ENCODE measurements at regions not wholly inside any gene's neighbourhood (a gene's known extent, or its start where the extent isn't known, plus 50 kb on each side); places are given as distances from the start of the nearest gene placed in this dataset.
"Not testable (repeated sequence)": the region's sequence is repeated elsewhere in the genome, so short reads cannot be mapped to it uniquely, and the experiment has no call there.

DNA sequence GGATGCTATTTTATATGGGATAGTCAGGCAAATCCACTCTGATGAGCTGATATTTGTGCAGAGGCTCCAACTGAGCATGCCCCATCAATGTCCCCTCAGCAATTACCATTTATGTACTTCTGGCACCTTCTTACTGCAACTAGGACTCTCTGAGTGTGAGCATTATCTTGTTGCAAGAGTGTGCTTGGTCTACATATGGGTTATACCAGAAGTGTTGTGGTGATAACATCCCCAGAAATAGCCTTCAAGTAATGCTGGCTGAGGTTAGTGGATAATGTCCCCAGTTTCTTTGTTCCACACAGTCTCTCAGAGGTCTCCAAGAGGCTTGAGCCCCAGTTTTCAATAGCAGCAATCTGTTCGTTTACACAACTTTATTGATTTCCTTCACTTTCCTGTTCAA, 408.6 kb downstream of the JRKL start:
- POLR2A ChIA-PET = no interaction called here

DNA sequence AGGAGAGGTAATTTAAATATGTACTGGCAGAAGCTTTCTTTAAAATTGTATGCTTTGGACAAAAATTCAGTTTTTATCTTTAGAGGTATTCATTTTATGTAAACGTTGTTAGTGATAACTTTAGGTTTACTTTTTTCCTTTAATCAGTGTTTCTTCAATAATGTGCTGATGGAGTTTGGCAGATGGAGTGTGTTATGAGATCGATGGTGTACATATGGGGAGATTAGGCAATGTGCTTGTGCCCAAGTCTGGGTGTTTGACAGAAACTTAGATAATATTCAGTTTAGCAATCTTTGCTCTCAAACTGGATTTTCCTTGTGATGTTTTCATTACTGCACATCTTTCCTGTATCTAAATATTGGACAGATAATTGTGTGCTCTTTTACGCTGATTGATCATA, 425.4 kb downstream of the JRKL start:
- H3K27ac Mint-ChIP-seq = no peak overlapping the region
- POLR2A ChIA-PET = no interaction called here
- H3K27me3 Mint-ChIP-seq = no peaks in the 10 kb centered on the region
- CTCF ChIA-PET = no interaction called here
- no peak for DNase-seq
- H3K9me3 Mint-ChIP-seq = peaks cover 8% of the 10 kb centered on the region
- no peak overlapping the region for H3K4me3 Mint-ChIP-seq
- no peaks in the 10 kb centered on the region for H3K4me1 Mint-ChIP-seq
- H3K36me3 Mint-ChIP-seq (ENCODE audit: low read depth) = no peaks in the 10 kb centered on the region

More for the DNA sequence above, 408.6 kb downstream of the JRKL start:
- Mint-ChIP-seq H3K36me3 (ENCODE audit: low read depth) (no peaks in the 10 kb centered on the region), H3K4me1 (no peaks in the 10 kb centered on the region), H3K9me3 (no peaks in the 10 kb centered on the region), H3K4me3 (no peak overlapping the region), H3K27me3 (no peaks in the 10 kb centered on the region), H3K27ac (no peak overlapping the region)
- no peak for DNase-seq
- CTCF ChIA-PET = no interaction called here

- Mint-ChIP-seq H3K4me1 (no peaks in the 10 kb centered on the region), H3K4me3 (no peak overlapping the region), H3K27me3 (no peaks in the 10 kb centered on the region), H3K36me3 (ENCODE audit: low read depth) (no peaks in the 10 kb centered on the region), H3K27ac (no peak overlapping the region), H3K9me3 (peaks cover 2% of the 10 kb centered on the region)
- no peak for DNase-seq
- POLR2A ChIA-PET = no interaction called here
- CTCF ChIA-PET = interaction anchor here (0.6 kb wide), 1 partner anchor 349 kb away, joined by 4 read pairs; no protein-coding TSS in a partner anchor
Measured at GRCh38 chr11:96817482-96818399, 427.9 kb downstream of the JRKL start.

DNA sequence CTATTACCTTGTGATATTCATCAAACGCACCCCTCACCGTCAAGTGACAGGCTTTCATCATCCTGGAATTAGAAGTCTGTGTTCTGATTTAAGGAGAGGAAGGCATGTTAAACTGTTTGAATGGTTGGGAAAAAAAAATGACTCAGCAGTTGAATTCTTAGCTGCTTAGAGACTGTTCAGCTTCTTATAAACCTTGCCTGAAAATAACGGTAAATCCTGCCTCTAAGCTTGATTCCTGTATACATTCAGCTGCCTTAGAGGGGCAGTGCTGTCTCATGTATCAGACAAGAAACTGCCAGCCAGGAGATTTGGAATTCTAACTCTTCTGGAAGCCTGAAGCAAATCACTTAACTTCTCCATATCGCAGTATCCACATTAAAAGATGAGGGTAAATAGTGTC, 437.4 kb downstream of the JRKL start:
- Mint-ChIP-seq H3K4me3 (no peak overlapping the region), H3K27ac (no peak overlapping the region), H3K4me1 (no peaks in the 10 kb centered on the region), H3K27me3 (no peaks in the 10 kb centered on the region), H3K9me3 (no peaks in the 10 kb centered on the region), H3K36me3 (ENCODE audit: low read depth) (no peaks in the 10 kb centered on the region)
- POLR2A ChIA-PET = no interaction called here
- CTCF ChIA-PET = no interaction called here
- DNase-seq = no peak

GRCh38 chr11:96841792-96842191, 452.0 kb downstream of the JRKL start:
- Mint-ChIP-seq H3K27ac (no peak overlapping the region), H3K4me1 (no peaks in the 10 kb centered on the region), H3K36me3 (ENCODE audit: low read depth) (no peaks in the 10 kb centered on the region), H3K27me3 (no peaks in the 10 kb centered on the region), H3K9me3 (peaks cover 2% of the 10 kb centered on the region), H3K4me3 (no peak overlapping the region)
- POLR2A ChIA-PET = no interaction called here
- CTCF ChIA-PET = no interaction called here
- no peak for DNase-seq

DNA sequence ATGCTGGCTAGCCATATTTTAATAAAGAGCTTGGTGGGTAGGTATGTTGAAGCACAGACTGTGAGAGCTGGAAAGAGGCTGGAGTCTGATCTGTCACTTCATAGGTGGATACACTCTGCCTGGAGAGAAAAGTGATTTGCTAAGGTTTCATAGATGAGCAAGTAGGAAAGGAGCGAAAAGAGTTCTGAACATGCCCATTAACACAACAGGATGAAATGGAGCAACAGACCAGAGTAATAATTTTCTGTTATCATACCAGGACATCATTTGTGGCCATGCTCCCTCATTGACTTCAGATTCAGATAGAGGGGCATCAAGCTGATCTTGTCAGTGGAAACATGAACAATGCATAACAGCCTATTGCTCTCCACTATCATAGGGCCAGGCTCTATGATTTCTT, 452.9 kb downstream of the JRKL start:
- no peak overlapping the region for H3K27ac Mint-ChIP-seq
- peaks cover 2% of the 10 kb centered on the region for H3K9me3 Mint-ChIP-seq

DNA sequence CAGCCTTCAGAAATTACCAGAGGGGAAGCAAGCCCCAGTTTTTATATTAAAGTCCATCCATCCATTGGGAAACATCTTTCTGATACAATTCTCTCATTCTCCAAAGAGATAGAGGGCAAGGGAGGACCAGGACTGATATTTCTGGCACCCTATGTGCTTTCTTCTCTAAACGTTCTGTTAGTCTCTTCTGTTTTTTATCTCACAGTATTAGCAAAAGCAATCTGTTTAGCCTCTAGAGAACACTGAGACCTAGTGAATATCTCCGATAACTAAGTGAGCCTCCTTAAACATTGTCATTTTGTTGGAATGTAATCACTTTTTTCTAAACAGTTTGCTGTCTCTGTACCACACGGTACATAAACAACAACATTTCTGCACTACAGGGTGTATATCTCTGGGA, 464.6 kb downstream of the JRKL start:
- POLR2A ChIA-PET = no interaction called here
- Mint-ChIP-seq H3K9me3 (peaks cover 2% of the 10 kb centered on the region), H3K27ac (no peak overlapping the region), H3K27me3 (no peaks in the 10 kb centered on the region), H3K36me3 (ENCODE audit: low read depth) (no peaks in the 10 kb centered on the region), H3K4me1 (no peaks in the 10 kb centered on the region), H3K4me3 (no peak overlapping the region)
- DNase-seq = no peak
- CTCF ChIA-PET = no interaction called here

More for the DNA sequence above, 452.9 kb downstream of the JRKL start:
- ChIA-PET CTCF (no interaction called here), POLR2A (no interaction called here)
- Mint-ChIP-seq H3K27me3 (no peaks in the 10 kb centered on the region), H3K36me3 (ENCODE audit: low read depth) (no peaks in the 10 kb centered on the region), H3K4me1 (no peaks in the 10 kb centered on the region), H3K4me3 (no peak overlapping the region)
- DNase-seq = no peak

DNA sequence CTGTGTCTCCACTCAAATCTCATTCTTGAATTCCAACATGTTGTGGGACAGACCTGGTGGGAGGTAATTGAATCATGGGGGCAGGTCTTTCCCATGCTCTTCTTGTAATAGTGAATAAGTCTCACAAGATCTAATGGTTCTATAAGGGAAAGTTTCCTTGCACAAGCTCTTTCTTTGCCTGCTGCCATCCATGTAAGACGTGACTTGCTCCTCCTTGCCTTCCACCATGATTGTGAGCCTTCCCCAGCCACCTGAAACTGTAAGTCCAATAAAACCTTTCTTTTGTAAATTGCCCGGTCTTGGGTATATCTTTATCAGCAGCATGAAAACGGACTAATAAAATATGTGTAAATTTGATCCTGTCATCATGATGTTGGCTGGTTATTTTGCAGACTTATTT, 471.9 kb downstream of the JRKL start:
- H3K27ac Mint-ChIP-seq, DNase-seq, CTCF ChIA-PET: not testable (repeated sequence)

GRCh38 chr11:96863520-96863919, 473.7 kb downstream of the JRKL start:
- no peaks in the 10 kb centered on the region for H3K27me3 Mint-ChIP-seq
- no peaks in the 10 kb centered on the region for H3K4me1 Mint-ChIP-seq
- ChIA-PET POLR2A (no interaction called here), CTCF (no interaction called here)
- H3K9me3 Mint-ChIP-seq = peaks cover 8% of the 10 kb centered on the region
- H3K4me3 Mint-ChIP-seq = no peak overlapping the region
- H3K27ac Mint-ChIP-seq = no peak overlapping the region
- no peak for DNase-seq
- no peaks in the 10 kb centered on the region for H3K36me3 Mint-ChIP-seq (ENCODE audit: low read depth)

More for the DNA sequence above, 471.9 kb downstream of the JRKL start:
- H3K4me1 Mint-ChIP-seq; POLR2A ChIA-PET; H3K4me3 Mint-ChIP-seq; H3K36me3 Mint-ChIP-seq (ENCODE audit: low read depth); H3K9me3 Mint-ChIP-seq; H3K27me3 Mint-ChIP-seq: not testable (repeated sequence)

- no peaks in the 10 kb centered on the region for H3K27me3 Mint-ChIP-seq
- DNase-seq = no peak
- H3K9me3 Mint-ChIP-seq = peaks cover 8% of the 10 kb centered on the region
- POLR2A ChIA-PET = no interaction called here
- H3K36me3 Mint-ChIP-seq (ENCODE audit: low read depth) = no peaks in the 10 kb centered on the region
- H3K4me3 Mint-ChIP-seq = no peak overlapping the region
- CTCF ChIA-PET = no interaction called here
- H3K27ac Mint-ChIP-seq = no peak overlapping the region
- H3K4me1 Mint-ChIP-seq = no peaks in the 10 kb centered on the region
Measured at GRCh38 chr11:96865020-96865419, 475.2 kb downstream of the JRKL start.

DNA sequence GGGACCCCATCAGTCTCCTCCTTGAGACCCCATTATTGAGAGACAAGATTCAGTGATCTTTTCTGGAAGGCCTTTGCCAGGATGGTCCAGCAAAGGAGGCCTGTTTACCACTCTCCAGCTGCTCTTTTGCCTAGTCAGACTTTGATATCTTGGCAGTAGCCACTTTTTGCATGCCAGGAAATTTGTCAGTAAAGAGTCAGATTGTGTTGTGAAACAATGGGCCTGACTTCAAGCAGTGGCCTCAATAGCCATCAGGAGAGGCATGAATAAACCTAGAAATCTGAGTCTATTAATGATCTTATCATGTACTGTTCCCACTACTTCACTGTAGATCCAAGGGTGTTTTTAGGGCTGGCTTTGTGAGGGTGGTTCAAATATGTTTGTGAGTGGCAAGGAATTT, 479.4 kb downstream of the JRKL start:
- DNase-seq = no peak
- POLR2A ChIA-PET = no interaction called here
- no peak overlapping the region for H3K4me3 Mint-ChIP-seq
- H3K27ac Mint-ChIP-seq = no peak overlapping the region
- no peaks in the 10 kb centered on the region for H3K4me1 Mint-ChIP-seq
- H3K36me3 Mint-ChIP-seq (ENCODE audit: low read depth) = no peaks in the 10 kb centered on the region
- CTCF ChIA-PET = no interaction called here
- H3K9me3 Mint-ChIP-seq = peaks cover 12% of the 10 kb centered on the region
- no peaks in the 10 kb centered on the region for H3K27me3 Mint-ChIP-seq

- Mint-ChIP-seq H3K27me3 (no peaks in the 10 kb centered on the region), H3K4me3 (no peak overlapping the region), H3K9me3 (peaks cover 4% of the 10 kb centered on the region), H3K4me1 (no peaks in the 10 kb centered on the region), H3K36me3 (ENCODE audit: low read depth) (no peaks in the 10 kb centered on the region), H3K27ac (no peak overlapping the region)
- DNase-seq = no peak
- ChIA-PET CTCF (no interaction called here), POLR2A (no interaction called here)
Measured at GRCh38 chr11:96875712-96876111, 485.9 kb downstream of the JRKL start.

DNA sequence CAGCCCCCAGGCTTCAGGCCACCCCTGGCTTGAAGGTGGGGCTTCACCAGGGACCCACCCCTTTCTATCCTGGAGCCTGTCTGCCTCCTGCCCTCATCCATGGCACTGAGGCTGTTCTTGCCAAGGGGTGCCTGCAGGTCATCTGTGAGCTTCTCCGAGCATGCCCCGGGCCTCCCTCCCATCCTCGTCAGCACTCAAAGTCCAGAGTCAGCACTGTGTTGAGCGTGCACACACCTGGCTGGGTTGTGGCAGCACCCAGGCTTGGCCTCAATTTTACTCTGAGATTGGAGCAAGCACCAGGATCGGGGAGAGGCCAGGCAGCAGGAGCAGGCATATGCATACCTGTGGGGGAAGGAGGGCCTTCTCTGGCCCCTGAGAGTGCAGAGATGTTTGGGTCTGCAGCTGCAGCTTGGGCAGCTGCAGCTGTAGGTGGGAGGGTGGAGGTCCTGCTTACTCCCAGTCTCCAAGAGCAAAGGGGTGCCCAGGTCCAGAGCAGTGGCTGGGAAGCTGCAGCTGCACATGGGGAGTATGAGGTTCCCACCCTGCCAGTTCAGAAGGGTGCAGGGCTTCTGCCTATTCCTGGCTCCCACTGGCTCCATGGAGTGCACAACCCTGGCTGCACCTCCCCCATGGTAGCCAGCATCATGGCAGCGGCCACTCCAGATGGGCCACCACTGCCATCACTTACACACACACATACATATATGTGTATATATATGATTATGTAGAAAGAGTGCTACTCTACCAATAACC, 488.7 kb downstream of the JRKL start:
- no peaks in the 10 kb centered on the region for H3K27me3 Mint-ChIP-seq
- ChIA-PET POLR2A (no interaction called here), CTCF (no interaction called here)
- H3K4me1 Mint-ChIP-seq = no peaks in the 10 kb centered on the region
- no peak overlapping the region for H3K27ac Mint-ChIP-seq
- H3K9me3 Mint-ChIP-seq = no peaks in the 10 kb centered on the region
- no peak for DNase-seq
- H3K36me3 Mint-ChIP-seq (ENCODE audit: low read depth) = no peaks in the 10 kb centered on the region
- H3K4me3 Mint-ChIP-seq = no peak overlapping the region

- H3K36me3 Mint-ChIP-seq (ENCODE audit: low read depth); POLR2A ChIA-PET; H3K4me1 Mint-ChIP-seq; H3K4me3 Mint-ChIP-seq; H3K9me3 Mint-ChIP-seq; H3K27ac Mint-ChIP-seq; DNase-seq; H3K27me3 Mint-ChIP-seq; CTCF ChIA-PET: not testable (repeated sequence)
Measured at GRCh38 chr11:96882622-96883021, 492.8 kb downstream of the JRKL start.

All from activated CD4-positive, alpha-beta memory T cell treated with anti-CD3 and anti-CD28 coated beads, Interleukin-2, amount 10 ng/mL, durations not matched to agents 7 days and 5 days (primary cell).